ENCODE measurements at regions not wholly inside any gene's neighbourhood (a gene's known extent, or its start where the extent isn't known, plus 50 kb on each side); places are given as distances from the start of the nearest gene placed in this dataset.

GRCh38 chr17:43337684-43338428 lies 60.9 kb upstream of the ARL4D start:
- DNase-seq (ENCODE audit: low spot score in 2 of 2), result no peak
- no peak overlapping the region for H3K27ac ChIP-seq
- H3K36me3 ChIP-seq, result no peaks in the 10 kb centered on the region
- no peaks in the 10 kb centered on the region for H3K9me3 ChIP-seq
- TF ChIP-seq CTCF (IDR thresholded peaks at IDR 0.05), result no peak
- peaks cover 0 to 8% of the 10 kb centered on the region in 2 donors for H3K4me1 ChIP-seq
- no peaks in the 10 kb centered on the region for H3K27me3 ChIP-seq
- intact Hi-C loops (cut with DNase I), result no loop called here
- no peak overlapping the region for H3K4me3 ChIP-seq

GRCh38 chr17:43334738-43335402 lies 63.9 kb upstream of the ARL4D start:
- TF ChIP-seq CTCF (IDR thresholded peaks at IDR 0.05), result no peak
- intact Hi-C loops (cut with DNase I), result loop anchor here (2.0 kb wide), 2 partner anchors 20 to 310 kb away; partner anchors contain the start of gene RND2
- Histone ChIP-seq H3K27ac (no peak overlapping the region), H3K27me3 (no peaks in the 10 kb centered on the region), H3K9me3 (no peaks in the 10 kb centered on the region), H3K4me1 (peaks cover 0 to 6% of the 10 kb centered on the region in 2 donors), H3K36me3 (no peaks in the 10 kb centered on the region), H3K4me3 (no peak overlapping the region)
- DNase-seq (ENCODE audit: low spot score in 2 of 2), result no peak

- H3K27me3 ChIP-seq, result no peaks in the 10 kb centered on the region
- no peak for DNase-seq (ENCODE audit: low spot score in 2 of 2)
- intact Hi-C loops (cut with DNase I), result no loop called here
- no peaks in the 10 kb centered on the region for H3K9me3 ChIP-seq
- H3K4me1 ChIP-seq, result peaks cover 0 to 6% of the 10 kb centered on the region in 2 donors
- H3K36me3 ChIP-seq, result no peaks in the 10 kb centered on the region
- H3K4me3 ChIP-seq, result no peak overlapping the region
- TF ChIP-seq CTCF (IDR thresholded peaks at IDR 0.05), result no peak
- H3K27ac ChIP-seq, result no peak overlapping the region
Measured at GRCh38 chr17:43333433-43333943, 65.3 kb upstream of the ARL4D start.

- intact Hi-C loops (cut with DNase I), result no loop called here
- Histone ChIP-seq H3K27me3 (no peaks in the 10 kb centered on the region), H3K9me3 (no peaks in the 10 kb centered on the region), H3K36me3 (no peaks in the 10 kb centered on the region), H3K4me1 (peaks cover 0 to 6% of the 10 kb centered on the region in 2 donors), H3K4me3 (no peak overlapping the region), H3K27ac (no peak overlapping the region)
- TF ChIP-seq CTCF (IDR thresholded peaks at IDR 0.05), result no peak
- no peak for DNase-seq (ENCODE audit: low spot score in 2 of 2)
Measured at GRCh38 chr17:43332230-43332629, 66.6 kb upstream of the ARL4D start.

- Histone ChIP-seq H3K9me3 (no peaks in the 10 kb centered on the region), H3K36me3 (no peaks in the 10 kb centered on the region), H3K4me1 (peaks cover 0 to 6% of the 10 kb centered on the region in 2 donors), H3K27ac (no peak overlapping the region), H3K4me3 (no peak overlapping the region), H3K27me3 (no peaks in the 10 kb centered on the region)
- intact Hi-C loops (cut with DNase I), result no loop called here
- no peak for TF ChIP-seq CTCF (IDR thresholded peaks at IDR 0.05)
- DNase-seq (ENCODE audit: low spot score in 2 of 2), result no peak
Measured at GRCh38 chr17:43330876-43331639, 67.7 kb upstream of the ARL4D start.
